Cardiac fibroblast (primary cell): ENCODE measurements at regions not wholly inside any gene's neighbourhood (a gene's known extent, or its start where the extent isn't known, plus 50 kb on each side); places are given as distances from the start of the nearest gene placed in this dataset.
A peak's percentile ranks its signal among the peaks of the same experiment; 100 is the strongest.

Experiments used
- DNase-seq, 2 donors: peaks; one replicate each; pipeline versions ENCODE4 v3.0.0 to v3.0.0-alpha.2; 2010; ENCODE audit warnings: low read depth in 2 of 2
- H3K4me3 ChIP-seq, 2 donors: replicated peaks in 1 of 2; 1 replicate in 1 of 2; 2 replicates in 1 of 2; pipeline ENCODE4 v1.5.1; 2011; ENCODE audit warnings: low read depth in 2 of 2, low read length in 2 of 2, mild to moderate bottlenecking in 2 of 2, moderate library complexity in 1 of 2
- TF ChIP-seq, protein P1 (sequence below): IDR thresholded peaks from one replicate; pipeline ENCODE4 v1.5.1; 2011; ENCODE audit warnings: low read depth, mild to moderate bottlenecking, low read length, inconsistent platforms

DNA sequence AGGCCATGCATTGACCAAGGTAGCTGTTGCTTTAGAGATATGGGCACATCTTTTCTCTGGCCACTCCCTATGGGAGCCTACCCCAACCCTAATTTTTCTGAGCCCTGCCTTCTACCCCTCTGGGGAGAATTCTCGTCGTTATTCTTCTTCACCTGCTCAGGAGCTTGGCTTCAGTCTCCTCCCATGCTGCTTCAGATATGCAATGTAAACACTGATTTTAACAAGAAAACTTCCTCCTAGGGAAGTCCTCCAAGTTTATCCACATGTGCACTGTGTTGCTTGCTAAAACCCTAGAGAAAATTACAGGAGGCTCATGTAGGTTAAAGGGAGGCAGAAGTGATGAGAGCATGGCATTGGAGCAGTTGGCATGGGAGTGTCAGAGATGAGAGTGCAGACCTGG is 445.2 kb upstream of the MDFIC2 start:
- TF ChIP-seq, protein P1, sequence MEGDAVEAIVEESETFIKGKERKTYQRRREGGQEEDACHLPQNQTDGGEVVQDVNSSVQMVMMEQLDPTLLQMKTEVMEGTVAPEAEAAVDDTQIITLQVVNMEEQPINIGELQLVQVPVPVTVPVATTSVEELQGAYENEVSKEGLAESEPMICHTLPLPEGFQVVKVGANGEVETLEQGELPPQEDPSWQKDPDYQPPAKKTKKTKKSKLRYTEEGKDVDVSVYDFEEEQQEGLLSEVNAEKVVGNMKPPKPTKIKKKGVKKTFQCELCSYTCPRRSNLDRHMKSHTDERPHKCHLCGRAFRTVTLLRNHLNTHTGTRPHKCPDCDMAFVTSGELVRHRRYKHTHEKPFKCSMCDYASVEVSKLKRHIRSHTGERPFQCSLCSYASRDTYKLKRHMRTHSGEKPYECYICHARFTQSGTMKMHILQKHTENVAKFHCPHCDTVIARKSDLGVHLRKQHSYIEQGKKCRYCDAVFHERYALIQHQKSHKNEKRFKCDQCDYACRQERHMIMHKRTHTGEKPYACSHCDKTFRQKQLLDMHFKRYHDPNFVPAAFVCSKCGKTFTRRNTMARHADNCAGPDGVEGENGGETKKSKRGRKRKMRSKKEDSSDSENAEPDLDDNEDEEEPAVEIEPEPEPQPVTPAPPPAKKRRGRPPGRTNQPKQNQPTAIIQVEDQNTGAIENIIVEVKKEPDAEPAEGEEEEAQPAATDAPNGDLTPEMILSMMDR, result no peak
- DNase-seq, result no peak
- no peak overlapping the region for H3K4me3 ChIP-seq

DNA sequence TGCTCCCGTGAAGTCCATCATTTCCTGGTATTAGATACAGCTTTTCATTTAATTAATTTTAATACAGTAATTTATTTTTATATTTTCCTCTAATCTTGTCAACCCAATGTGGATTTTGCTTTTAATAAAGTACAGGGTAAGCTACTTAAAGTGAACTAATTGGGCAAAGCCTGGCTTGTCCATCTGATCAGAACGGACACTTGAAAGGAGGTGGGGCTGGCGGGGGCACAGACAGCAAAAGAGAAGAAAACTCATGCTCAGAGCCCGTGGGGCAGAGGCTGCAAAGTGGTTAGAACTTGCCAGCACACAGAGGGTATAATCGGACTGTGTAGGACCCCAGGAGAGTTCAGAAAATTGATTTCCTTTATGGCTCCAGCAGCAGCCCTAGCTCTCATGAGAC is 443.1 kb upstream of the MDFIC2 start:
- TF ChIP-seq, protein P1, result no peak
- no peak overlapping the region for H3K4me3 ChIP-seq
- no peak for DNase-seq

DNA sequence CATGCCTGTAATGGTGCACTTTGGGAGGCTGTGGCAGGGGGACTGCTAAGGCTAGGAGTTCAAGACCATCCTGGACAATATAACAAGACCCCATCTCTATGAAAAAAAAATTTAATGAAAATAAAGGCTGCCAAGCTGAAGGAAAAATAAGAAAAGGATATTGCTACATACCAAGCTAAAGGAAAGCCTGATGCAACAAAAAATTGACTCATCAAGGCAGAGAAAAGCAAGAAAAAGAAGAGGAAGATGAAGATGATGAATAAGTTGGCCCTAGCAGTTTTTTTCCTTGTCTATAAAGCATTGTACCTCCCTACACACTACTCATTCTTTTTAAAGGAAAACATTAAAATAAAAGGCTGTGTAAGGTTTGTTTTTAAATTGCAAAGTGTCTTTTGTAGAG is 441.9 kb upstream of the MDFIC2 start:
- TF ChIP-seq, protein P1, result no peak
- DNase-seq, result peak; percentile 8 to 61
- H3K4me3 ChIP-seq, result no peak overlapping the region

DNA sequence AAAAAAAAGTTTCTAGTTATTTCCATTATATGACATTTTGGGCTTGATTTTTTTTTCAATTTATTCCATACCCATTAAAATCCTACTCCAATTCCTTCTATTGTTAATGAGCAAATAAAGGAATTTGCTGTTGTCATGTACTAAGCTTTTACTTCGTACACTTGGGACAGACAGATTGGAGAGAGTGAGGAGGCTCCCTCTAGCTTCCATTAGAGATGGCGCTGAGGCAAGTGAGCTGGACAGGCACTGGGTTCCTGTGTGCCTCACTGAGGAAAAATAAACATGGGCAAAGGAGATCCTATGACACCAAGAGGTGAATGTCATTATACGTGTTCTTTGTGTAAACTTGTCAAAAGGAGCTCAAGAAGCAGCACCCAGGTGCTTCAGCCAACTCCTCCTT is 441.1 kb upstream of the MDFIC2 start:
- TF ChIP-seq, protein P1, result no peak
- no peak overlapping the region for H3K4me3 ChIP-seq
- no peak for DNase-seq

DNA sequence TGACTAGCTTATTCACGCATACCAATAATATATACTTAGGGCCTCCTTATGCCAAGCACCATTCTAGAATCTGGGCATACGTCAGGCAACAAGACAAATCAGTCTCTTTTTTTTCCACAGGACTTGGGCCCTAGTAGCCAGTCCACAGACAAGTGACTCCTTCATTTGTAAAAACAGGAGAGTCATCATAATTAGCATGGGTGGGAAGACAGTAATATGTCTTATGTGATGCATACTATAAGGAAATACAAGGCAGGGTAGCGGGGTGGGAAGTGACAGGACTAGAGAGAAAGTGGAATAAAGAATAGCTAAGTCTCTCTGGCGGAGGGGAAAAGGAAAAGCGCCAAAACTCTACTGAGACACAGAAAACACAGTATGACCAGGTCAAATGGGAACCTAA is 439.6 kb upstream of the MDFIC2 start:
- no peak overlapping the region for H3K4me3 ChIP-seq
- TF ChIP-seq, protein P1, result no peak
- no peak for DNase-seq

DNA sequence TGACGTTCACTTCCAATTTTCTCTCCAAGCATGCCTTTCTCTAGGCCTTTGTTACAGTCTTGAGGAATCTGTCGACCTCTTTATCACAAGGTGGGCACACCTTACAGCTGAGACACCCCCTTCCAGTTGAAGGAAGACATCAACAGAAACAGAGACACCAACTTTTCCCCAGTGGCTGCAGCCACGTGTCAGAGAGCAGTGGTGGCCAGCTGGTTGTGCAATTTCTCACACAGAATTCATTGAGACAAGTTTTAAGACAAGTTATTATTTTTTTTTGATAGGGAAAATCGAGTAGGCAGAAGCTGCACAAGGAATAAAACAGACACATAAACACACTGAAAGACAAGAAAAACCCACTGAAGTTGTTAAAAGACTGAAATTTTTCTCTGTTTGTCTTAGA is 436.7 kb upstream of the MDFIC2 start:
- no peak overlapping the region for H3K4me3 ChIP-seq
- TF ChIP-seq, protein P1, result no peak
- DNase-seq, result no peak

DNA sequence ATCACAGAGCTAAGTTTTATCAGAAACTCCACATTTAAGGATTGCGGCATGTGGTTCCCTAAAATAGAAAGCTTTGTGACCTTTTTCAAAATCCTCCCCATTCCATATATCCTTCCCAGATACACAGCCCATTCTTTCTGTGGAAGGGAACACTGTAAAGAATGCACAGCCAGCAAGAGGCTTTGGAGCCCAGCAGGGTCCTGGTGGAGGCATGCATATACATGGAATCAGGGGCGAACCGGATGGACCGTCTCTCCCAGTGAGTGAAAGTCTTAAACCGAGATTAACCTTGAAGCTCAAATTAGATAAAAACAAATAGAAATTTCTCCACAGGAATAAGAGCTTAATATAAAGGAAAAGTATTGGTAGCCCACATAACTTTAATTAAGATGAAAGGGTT is 436.2 kb upstream of the MDFIC2 start:
- DNase-seq, result no peak
- no peak overlapping the region for H3K4me3 ChIP-seq
- TF ChIP-seq, protein P1, result no peak
